Keratinocyte (primary cell): ENCODE measurements at regions not wholly inside any gene's neighbourhood (a gene's known extent, or its start where the extent isn't known, plus 50 kb on each side); places are given as distances from the start of the nearest gene placed in this dataset.

Experiments used
- DNase-seq: peaks from one replicate; pipeline ENCODE4 v3.0.0-alpha.2; 2011; ENCODE audit warnings: low read depth, missing footprints, low spot score
- FAIRE-seq: peaks from 2 replicates; lab custom pipeline; 2011; peaks lifted over from hg19 to GRCh38; lab: Jason Lieb, UNC
- H2AFZ ChIP-seq: 2 replicates; pipeline ENCODE4 v1.6.0; 2012; ENCODE audit warnings: low read length, control low read depth, inconsistent platforms; ENCODE audit not compliant: control insufficient read depth
- H3K27ac ChIP-seq: 2 replicates; pipeline ENCODE4 v1.5.1; 2011; ENCODE audit warnings: low read length; ENCODE audit not compliant: control insufficient read depth, insufficient read depth
- H3K27me3 ChIP-seq: 3 replicates; pipeline ENCODE4 v1.6.0; 2011; ENCODE audit warnings: low read length; ENCODE audit not compliant: control insufficient read depth, insufficient read depth; ENCODE audit errors: extremely low read depth
- H3K36me3 ChIP-seq, 2 experiments: 2 replicates in 1 of 2; 3 replicates in 1 of 2; pipeline ENCODE4 v1.5.1; 2011; ENCODE audit warnings: low read length in 2 of 2, mild to moderate bottlenecking in 1 of 2; ENCODE audit not compliant: control insufficient read depth in 2 of 2, insufficient read depth in 2 of 2; ENCODE audit errors: extremely low read depth in 1 of 2
- H3K4me1 ChIP-seq: 3 replicates; pipeline ENCODE4 v1.5.1; 2011; ENCODE audit warnings: low read length; ENCODE audit not compliant: control insufficient read depth, insufficient read depth; ENCODE audit errors: extremely low read depth
- H3K4me2 ChIP-seq: 3 replicates; pipeline ENCODE4 v1.6.0; 2011; ENCODE audit warnings: low read depth, low read length; ENCODE audit not compliant: control insufficient read depth, insufficient read depth; ENCODE audit errors: extremely low read depth
- H3K4me3 ChIP-seq, 3 experiments: fragments of 200-600 bp in 1 of 3; sonication (generic) in 1 of 3; 2 replicates in 2 of 3; 3 replicates in 1 of 3; pipeline ENCODE4 v1.5.1; 2011 to 2016; ENCODE audit warnings: low read length in 3 of 3, mild to moderate bottlenecking in 3 of 3, control low read depth in 2 of 3, inconsistent platforms in 1 of 3, low read depth in 1 of 3, mixed read lengths in 1 of 3, mixed run types in 1 of 3, moderate library complexity in 1 of 3; ENCODE audit not compliant: control insufficient read depth in 2 of 3, insufficient read depth in 2 of 3; ENCODE audit errors: extremely low read depth in 1 of 3
- H3K79me2 ChIP-seq: 2 replicates; pipeline ENCODE4 v1.6.0; 2012; ENCODE audit warnings: low read length; ENCODE audit not compliant: control insufficient read depth, insufficient read depth
- H3K9ac ChIP-seq: 3 replicates; pipeline ENCODE4 v1.6.0; 2011; ENCODE audit warnings: low read length; ENCODE audit not compliant: control insufficient read depth, insufficient read depth; ENCODE audit errors: extremely low read depth
- H3K9me1 ChIP-seq: 3 replicates; pipeline ENCODE4 v1.6.0; 2011; ENCODE audit warnings: low read length; ENCODE audit not compliant: control insufficient read depth, insufficient read depth; ENCODE audit errors: extremely low read depth
- H3K9me3 ChIP-seq: 2 replicates; pipeline ENCODE4 v1.5.1; 2012; ENCODE audit warnings: low read depth, low read length; ENCODE audit not compliant: control insufficient read depth
- H4K20me1 ChIP-seq: 3 replicates; pipeline ENCODE4 v1.6.0; 2011; ENCODE audit warnings: low read length; ENCODE audit not compliant: control insufficient read depth, insufficient read depth; ENCODE audit errors: extremely low read depth
- CTCF ChIP-seq, 3 experiments: IDR thresholded peaks in 1 of 3; conservative IDR thresholded peaks in 1 of 3; optimal IDR thresholded peaks in 1 of 3; 2 replicates in 2 of 3; 3 replicates in 1 of 3; pipeline versions ENCODE3 to v1.5.1; 2011; ENCODE audit warnings: low read length in 3 of 3, mild to moderate bottlenecking in 3 of 3, moderate library complexity in 2 of 3, control low read depth in 1 of 3, inconsistent platforms in 1 of 3; ENCODE audit not compliant: insufficient read depth in 2 of 3; ENCODE audit errors: extremely low read depth in 1 of 3
- EZH2 ChIP-seq: IDR thresholded peaks from one replicate; pipeline ENCODE4 v1.6.1; 2012; ENCODE audit warnings: inconsistent platforms, mild to moderate bottlenecking, low read length, moderate library complexity
- dilution Hi-C: fragments of 300-500 bp; cut with MboI; formaldehyde crosslinking; loops from one replicate; pipeline ENCODE4 v1.7.0; 2020; ENCODE audit warnings: low sequenced_read_pairs; ENCODE audit not compliant: extremely low pct_ligation_motif_present

- Histone ChIP-seq H4K20me1 (no peaks in the 10 kb centered on the region), H2AFZ (no peak overlapping the region), H3K27ac (no peak overlapping the region), H3K4me3 (no peak overlapping the region), H3K9ac (no peak overlapping the region), H3K36me3 (no peaks in the 10 kb centered on the region), H3K4me1 (no peaks in the 10 kb centered on the region), H3K79me2 (no peaks in the 10 kb centered on the region), H3K4me2 (no peak overlapping the region), H3K9me1 (no peaks in the 10 kb centered on the region), H3K27me3 (no peaks in the 10 kb centered on the region), H3K9me3 (no peaks in the 10 kb centered on the region)
- DNase-seq (no peak), FAIRE-seq (no peak)
- dilution Hi-C loops: no loop called here
- TF ChIP-seq CTCF (optimal IDR thresholded peaks at IDR 0.05 in 1 of 3, IDR thresholded peaks at IDR 0.05 in 1 of 3, conservative IDR thresholded peaks at IDR 0.05 in 1 of 3; ENCODE audit: extremely low read depth in 1 of 3, insufficient read depth in 2 of 3, low read length in 3 of 3) (no peak), EZH2 (no peak)
These were observed 762.1 kb upstream of the NEGR1 start for GRCh38 chr1:73044241-73045036.

GRCh38 chr1:73042403-73042802, 760.1 kb upstream of the NEGR1 start:
- H4K20me1 ChIP-seq: no peaks in the 10 kb centered on the region
- H3K9me1 ChIP-seq: no peaks in the 10 kb centered on the region
- FAIRE-seq: no peak
- dilution Hi-C loops: no loop called here
- DNase-seq: no peak
- no peaks in the 10 kb centered on the region for H3K79me2 ChIP-seq
- H3K9ac ChIP-seq: no peak overlapping the region
- H3K4me3 ChIP-seq: no peak overlapping the region
- no peak overlapping the region for H2AFZ ChIP-seq
- no peak overlapping the region for H3K27ac ChIP-seq
- H3K4me2 ChIP-seq: no peak overlapping the region
- H3K36me3 ChIP-seq: no peaks in the 10 kb centered on the region
- no peaks in the 10 kb centered on the region for H3K4me1 ChIP-seq
- no peaks in the 10 kb centered on the region for H3K9me3 ChIP-seq
- no peaks in the 10 kb centered on the region for H3K27me3 ChIP-seq
- TF ChIP-seq EZH2 (no peak), CTCF (optimal IDR thresholded peaks at IDR 0.05 in 1 of 3, IDR thresholded peaks at IDR 0.05 in 1 of 3, conservative IDR thresholded peaks at IDR 0.05 in 1 of 3; ENCODE audit: extremely low read depth in 1 of 3, insufficient read depth in 2 of 3, low read length in 3 of 3) (no peak)
